GM23338 (cell line): ENCODE measurements at regions not wholly inside any gene's neighbourhood (a gene's known extent, or its start where the extent isn't known, plus 50 kb on each side); places are given as distances from the start of the nearest gene placed in this dataset.

Experiments used
- ATAC-seq: fragments of 200-7000 bp; cut with Tn5 transposase; 3 replicates; pipeline ENCODE4 v1.9.1; 2020
- DNase-seq: peaks from one replicate; pipeline ENCODE4 v3.0.0-alpha.2; 2015; ENCODE audit warnings: low spot score
- H2AFZ ChIP-seq: fragments of 200-600 bp; sonication (generic); 2 replicates; pipeline ENCODE4 v1.8.0; 2016; ENCODE audit warnings: antibody characterized with exemption, mild to moderate bottlenecking, moderate library complexity
- H3F3A ChIP-seq: fragments of 200-600 bp; sonication (generic); replicated peaks from 2 replicates; pipeline ENCODE4 v1.8.0; 2017; ENCODE audit warnings: antibody characterized with exemption, mixed run types, low read depth
- H3K27ac ChIP-seq: fragments of 200-600 bp; sonication (generic); 2 replicates; pipeline ENCODE4 v1.6.1; 2016; ENCODE audit warnings: low read depth
- H3K27me3 ChIP-seq: fragments of 200-600 bp; sonication (generic); 2 replicates; pipeline ENCODE4 v1.8.0; 2016; ENCODE audit warnings: mild to moderate bottlenecking, mixed run types, moderate library complexity; ENCODE audit not compliant: insufficient read depth
- H3K36me3 ChIP-seq: fragments of 200-600 bp; sonication (generic); 2 replicates; pipeline ENCODE4 v1.8.0; 2016; ENCODE audit warnings: mild to moderate bottlenecking; ENCODE audit not compliant: insufficient read depth
- H3K4me1 ChIP-seq: fragments of 200-600 bp; sonication (generic); 2 replicates; pipeline ENCODE4 v1.8.0; 2016; ENCODE audit warnings: mild to moderate bottlenecking, moderate library complexity; ENCODE audit not compliant: insufficient read depth
- H3K4me2 ChIP-seq: fragments of 200-600 bp; sonication (generic); 2 replicates; pipeline ENCODE4 v1.7.1; 2017; ENCODE audit warnings: mixed run types
- H3K4me3 ChIP-seq: fragments of 200-600 bp; sonication (generic); 2 replicates; pipeline ENCODE4 v1.6.1; 2016; ENCODE audit warnings: mixed run types
- H3K79me2 ChIP-seq: fragments of 200-600 bp; sonication (generic); replicated peaks from 2 replicates; pipeline ENCODE4 v1.8.0; 2017; ENCODE audit warnings: mild to moderate bottlenecking; ENCODE audit not compliant: insufficient read depth
- H3K9me2 ChIP-seq: fragments of 200-600 bp; sonication (generic); 2 replicates; pipeline ENCODE4 v1.8.0; 2017; ENCODE audit not compliant: insufficient read depth
- H4K20me1 ChIP-seq: fragments of 200-600 bp; sonication (generic); replicated peaks from 2 replicates; pipeline ENCODE4 v1.8.0; 2017; ENCODE audit warnings: mild to moderate bottlenecking; ENCODE audit not compliant: insufficient read depth
- H3K27ac Mint-ChIP-seq: 2 replicates; pipeline ENCODE4 v1.8.0; 2020; ENCODE audit warnings: inconsistent platforms, mild to moderate bottlenecking, moderate library complexity, mixed read lengths
- H3K27me3 Mint-ChIP-seq: 3 replicates; pipeline ENCODE4 v1.8.0; 2022; ENCODE audit warnings: low read depth, mild to moderate bottlenecking, moderate library complexity, mixed read lengths, inconsistent platforms; ENCODE audit not compliant: insufficient read depth, poor library complexity
- H3K36me3 Mint-ChIP-seq: 3 replicates; pipeline ENCODE4 v1.8.0; 2021; ENCODE audit warnings: low read depth, mild to moderate bottlenecking, inconsistent platforms, moderate library complexity, mixed read lengths
- H3K4me1 Mint-ChIP-seq: 3 replicates; pipeline ENCODE4 v1.8.0; 2020; ENCODE audit warnings: mild to moderate bottlenecking, inconsistent platforms, mixed read lengths
- H3K4me3 Mint-ChIP-seq: 3 replicates; pipeline ENCODE4 v1.8.0; 2021; ENCODE audit warnings: moderate library complexity, mild to moderate bottlenecking, inconsistent platforms, mixed read lengths
- H3K9me3 Mint-ChIP-seq: 3 replicates; pipeline ENCODE4 v1.8.0; 2020; ENCODE audit warnings: moderate library complexity, mild to moderate bottlenecking, inconsistent platforms, mixed read lengths
- CREB1 ChIP-seq: fragments of 250-450 bp; sonication (Bioruptor Pico); IDR thresholded peaks from 2 replicates; pipeline ENCODE4 v1.5.0; 2020; ENCODE audit warnings: low read depth, mild to moderate bottlenecking, moderate library complexity
- CTCF ChIP-seq, 2 experiments: fragments of 200-600 bp in 1 of 2; sonication (generic) in 1 of 2; conservative IDR thresholded peaks; 2 replicates each; pipeline versions ENCODE4 v1.5.1 to v1.6.1; 2016 to 2017; ENCODE audit warnings: antibody characterized with exemption in 2 of 2, low read depth in 2 of 2, mild to moderate bottlenecking in 2 of 2, moderate library complexity in 1 of 2
- ETS1 ChIP-seq: IDR thresholded peaks from 2 replicates; pipeline ENCODE4 v1.6.1; 2016; ENCODE audit warnings: antibody characterized with exemption
- EZH2 ChIP-seq: fragments of 200-600 bp; sonication (generic); IDR thresholded peaks from one replicate; pipeline ENCODE4 v1.8.0; 2017; ENCODE audit warnings: antibody characterized with exemption, mild to moderate bottlenecking, low read depth; ENCODE audit not compliant: unreplicated experiment
- JUNB ChIP-seq: IDR thresholded peaks from one replicate; pipeline ENCODE4 v1.6.1; 2016; ENCODE audit warnings: antibody characterized with exemption; ENCODE audit not compliant: unreplicated experiment
- NANOG ChIP-seq: IDR thresholded peaks from 2 replicates; pipeline ENCODE4 v1.6.1; 2016; ENCODE audit warnings: antibody characterized with exemption, borderline replicate concordance
- POLR2AphosphoS5 ChIP-seq: IDR thresholded peaks from 2 replicates; pipeline ENCODE4 v1.6.1; 2016; ENCODE audit warnings: antibody characterized with exemption, low read depth
- REST ChIP-seq: IDR thresholded peaks from one replicate; pipeline ENCODE4 v1.6.1; 2018; ENCODE audit warnings: antibody characterized with exemption; ENCODE audit not compliant: unreplicated experiment
- ZNF114 ChIP-seq: fragments of 250-450 bp; sonication (Bioruptor Pico); IDR thresholded peaks from 2 replicates; pipeline ENCODE4 v1.5.0; 2020; ENCODE audit warnings: mild to moderate bottlenecking, moderate library complexity
- ZNF331 ChIP-seq: fragments of 250-450 bp; sonication (Bioruptor Pico); IDR thresholded peaks from 2 replicates; pipeline ENCODE4 v1.5.0; 2020; ENCODE audit warnings: low read depth, mild to moderate bottlenecking, moderate library complexity
- ZNF462 ChIP-seq: fragments of 250-450 bp; sonication (Bioruptor Pico); IDR thresholded peaks from 2 replicates; pipeline ENCODE4 v1.5.0; 2020; ENCODE audit warnings: mild to moderate bottlenecking, moderate library complexity

GRCh38 chr5:15383021-15383420 is 117.0 kb upstream of the FBXL7 start:
- H4K20me1 ChIP-seq = no peaks in the 10 kb centered on the region
- no peak overlapping the region for H2AFZ ChIP-seq
- H3K36me3 ChIP-seq = no peaks in the 10 kb centered on the region
- no peaks in the 10 kb centered on the region for H3F3A ChIP-seq
- DNase-seq = no peak
- peaks cover 3% of the 10 kb centered on the region; the same call in 1 of the 2 replicates for H3K4me1 ChIP-seq
- H3K27me3 Mint-ChIP-seq = peaks cover 4% of the 10 kb centered on the region
- no peak overlapping the region for H3K4me3 Mint-ChIP-seq
- no peaks in the 10 kb centered on the region; the same call in 2 of the 3 replicates for H3K9me3 Mint-ChIP-seq
- no peak overlapping the region for H3K4me3 ChIP-seq
- H3K9me2 ChIP-seq = no peaks in the 10 kb centered on the region
- H3K4me2 ChIP-seq = no peak overlapping the region
- no peaks in the 10 kb centered on the region for H3K27me3 ChIP-seq
- no peak overlapping the region for H3K27ac ChIP-seq
- H3K36me3 Mint-ChIP-seq = no peaks in the 10 kb centered on the region; the same call in 2 of the 3 replicates
- peaks cover 3% of the 10 kb centered on the region; the same call in 2 of the 3 replicates for H3K4me1 Mint-ChIP-seq
- no peaks in the 10 kb centered on the region for H3K79me2 ChIP-seq
- ATAC-seq = no peak
- H3K27ac Mint-ChIP-seq = no peak overlapping the region
- TF ChIP-seq ZNF462 = no peak
- TF ChIP-seq NANOG = no peak
- TF ChIP-seq ETS1 = no peak
- no peak for TF ChIP-seq POLR2AphosphoS5
- TF ChIP-seq REST = no peak
- TF ChIP-seq CREB1 (CRISPR knock-in tag) = no peak
- no peak for TF ChIP-seq JUNB
- TF ChIP-seq ZNF114 (CRISPR knock-in tag) = no peak
- TF ChIP-seq EZH2 = no peak
- no peak for TF ChIP-seq CTCF (conservative IDR thresholded peaks at IDR 0.05; ENCODE audit: low read depth in 2 of 2)
- TF ChIP-seq ZNF331 = no peak
